Activated T-helper 1 cell treated with anti-CD3 and anti-CD28 coated beads, Interleukin-2, amount 50 U/mL, for 16 hours (primary cell): ENCODE measurements at regions not wholly inside any gene's neighbourhood (a gene's known extent, or its start where the extent isn't known, plus 50 kb on each side); places are given as distances from the start of the nearest gene placed in this dataset.

Experiments
- DNase-seq, 2 donors: peaks; one replicate each; pipeline ENCODE4 v3.0.0-alpha.2; 2020; ENCODE audit warnings: low read depth in 1 of 2, low spot score in 1 of 2

- no peak for DNase-seq
Measured at GRCh38 chr6:100268326-100268725, 196.4 kb downstream of the SIM1 start.

- DNase-seq: no peak
Measured at GRCh38 chr6:100267721-100268123, 197.0 kb downstream of the SIM1 start.

GRCh38 chr6:100266494-100267401 lies 198.0 kb downstream of the SIM1 start:
- DNase-seq: no peak

GRCh38 chr6:100262086-100262485 lies 202.6 kb downstream of the SIM1 start:
- DNase-seq: no peak

- DNase-seq: no peak
Measured at GRCh38 chr6:100261486-100261885, 203.2 kb downstream of the SIM1 start.

GRCh38 chr6:100260584-100260983 lies 204.1 kb downstream of the SIM1 start:
- no peak for DNase-seq

GRCh38 chr6:100259865-100260264 lies 204.9 kb downstream of the SIM1 start:
- DNase-seq: no peak

GRCh38 chr6:100258752-100259151 lies 206.0 kb downstream of the SIM1 start:
- DNase-seq: no peak

- no peak for DNase-seq
Measured at GRCh38 chr6:100257793-100258395, 206.8 kb downstream of the SIM1 start.

- no peak for DNase-seq
Measured at GRCh38 chr6:100255701-100256100, 209.0 kb downstream of the SIM1 start.

- no peak for DNase-seq
Measured at GRCh38 chr6:100247123-100247522, 217.6 kb downstream of the SIM1 start.

- no peak for DNase-seq
Measured at GRCh38 chr6:100246206-100246605, 218.5 kb downstream of the SIM1 start.

GRCh38 chr6:100240798-100241197 lies 223.9 kb downstream of the SIM1 start:
- no peak for DNase-seq

GRCh38 chr6:100237821-100238220 lies 226.9 kb downstream of the SIM1 start:
- no peak for DNase-seq

GRCh38 chr6:100236389-100236788 lies 228.3 kb downstream of the SIM1 start:
- no peak for DNase-seq

GRCh38 chr6:100235631-100236030 lies 229.1 kb downstream of the SIM1 start:
- no peak for DNase-seq

- no peak for DNase-seq
Measured at GRCh38 chr6:100234625-100235024, 230.1 kb downstream of the SIM1 start.

- no peak for DNase-seq
Measured at GRCh38 chr6:100232781-100233573, 231.7 kb downstream of the SIM1 start.

GRCh38 chr6:100230953-100231316 lies 233.8 kb downstream of the SIM1 start:
- DNase-seq: no peak

GRCh38 chr6:100230115-100230952 lies 234.4 kb downstream of the SIM1 start:
- DNase-seq: no peak

GRCh38 chr6:100229512-100229911 lies 235.2 kb downstream of the SIM1 start:
- DNase-seq: no peak
